ENCODE measurements at regions not wholly inside any gene's neighbourhood (a gene's known extent, or its start where the extent isn't known, plus 50 kb on each side); places are given as distances from the start of the nearest gene placed in this dataset.

GRCh38 chr15:38090678-38091077 lies 156.2 kb downstream of the TMCO5A start:
- TF ChIP-seq, protein P1, sequence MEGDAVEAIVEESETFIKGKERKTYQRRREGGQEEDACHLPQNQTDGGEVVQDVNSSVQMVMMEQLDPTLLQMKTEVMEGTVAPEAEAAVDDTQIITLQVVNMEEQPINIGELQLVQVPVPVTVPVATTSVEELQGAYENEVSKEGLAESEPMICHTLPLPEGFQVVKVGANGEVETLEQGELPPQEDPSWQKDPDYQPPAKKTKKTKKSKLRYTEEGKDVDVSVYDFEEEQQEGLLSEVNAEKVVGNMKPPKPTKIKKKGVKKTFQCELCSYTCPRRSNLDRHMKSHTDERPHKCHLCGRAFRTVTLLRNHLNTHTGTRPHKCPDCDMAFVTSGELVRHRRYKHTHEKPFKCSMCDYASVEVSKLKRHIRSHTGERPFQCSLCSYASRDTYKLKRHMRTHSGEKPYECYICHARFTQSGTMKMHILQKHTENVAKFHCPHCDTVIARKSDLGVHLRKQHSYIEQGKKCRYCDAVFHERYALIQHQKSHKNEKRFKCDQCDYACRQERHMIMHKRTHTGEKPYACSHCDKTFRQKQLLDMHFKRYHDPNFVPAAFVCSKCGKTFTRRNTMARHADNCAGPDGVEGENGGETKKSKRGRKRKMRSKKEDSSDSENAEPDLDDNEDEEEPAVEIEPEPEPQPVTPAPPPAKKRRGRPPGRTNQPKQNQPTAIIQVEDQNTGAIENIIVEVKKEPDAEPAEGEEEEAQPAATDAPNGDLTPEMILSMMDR (IDR thresholded peaks at IDR 0.05 in 8 of 11, conservative IDR thresholded peaks at IDR 0.05 in 3 of 11): no peak
- TF ChIP-seq POLR2A (IDR thresholded peaks at IDR 0.05): no peak
- no peak for TF ChIP-seq POLR2AphosphoS5 (IDR thresholded peaks at IDR 0.05)

Measured in spleen (tissue), 7 donors.